ENCODE measurements at regions not wholly inside any gene's neighbourhood (a gene's known extent, or its start where the extent isn't known, plus 50 kb on each side); places are given as distances from the start of the nearest gene placed in this dataset.

DNA sequence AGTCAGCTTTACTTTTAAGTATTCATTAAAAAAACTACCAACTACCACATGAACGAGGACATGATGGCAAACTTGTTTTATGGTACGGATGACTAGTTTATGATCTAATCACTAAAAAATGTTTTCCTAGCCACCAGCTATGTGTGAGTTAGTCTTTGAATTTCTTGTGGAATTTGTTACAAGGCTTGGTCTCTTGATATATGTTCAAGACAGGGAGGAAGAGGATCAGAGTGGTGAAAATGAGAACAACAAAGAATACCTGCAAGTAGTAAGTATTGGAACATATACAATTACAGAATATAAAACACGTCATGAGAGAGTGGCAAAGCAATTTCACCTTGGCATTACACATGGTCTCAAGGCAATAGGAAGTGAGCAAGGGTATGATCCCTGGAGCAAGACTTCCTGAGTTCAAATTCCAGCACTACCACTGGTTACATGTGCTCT is 548.6 kb upstream of the TLE4 start:
- TF ChIP-seq, protein P1, sequence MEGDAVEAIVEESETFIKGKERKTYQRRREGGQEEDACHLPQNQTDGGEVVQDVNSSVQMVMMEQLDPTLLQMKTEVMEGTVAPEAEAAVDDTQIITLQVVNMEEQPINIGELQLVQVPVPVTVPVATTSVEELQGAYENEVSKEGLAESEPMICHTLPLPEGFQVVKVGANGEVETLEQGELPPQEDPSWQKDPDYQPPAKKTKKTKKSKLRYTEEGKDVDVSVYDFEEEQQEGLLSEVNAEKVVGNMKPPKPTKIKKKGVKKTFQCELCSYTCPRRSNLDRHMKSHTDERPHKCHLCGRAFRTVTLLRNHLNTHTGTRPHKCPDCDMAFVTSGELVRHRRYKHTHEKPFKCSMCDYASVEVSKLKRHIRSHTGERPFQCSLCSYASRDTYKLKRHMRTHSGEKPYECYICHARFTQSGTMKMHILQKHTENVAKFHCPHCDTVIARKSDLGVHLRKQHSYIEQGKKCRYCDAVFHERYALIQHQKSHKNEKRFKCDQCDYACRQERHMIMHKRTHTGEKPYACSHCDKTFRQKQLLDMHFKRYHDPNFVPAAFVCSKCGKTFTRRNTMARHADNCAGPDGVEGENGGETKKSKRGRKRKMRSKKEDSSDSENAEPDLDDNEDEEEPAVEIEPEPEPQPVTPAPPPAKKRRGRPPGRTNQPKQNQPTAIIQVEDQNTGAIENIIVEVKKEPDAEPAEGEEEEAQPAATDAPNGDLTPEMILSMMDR (IDR thresholded peaks at IDR 0.05 in 4 of 5, conservative IDR thresholded peaks at IDR 0.05 in 1 of 5): no peak
- TF ChIP-seq POLR2A (IDR thresholded peaks at IDR 0.05): no peak

Data from gastrocnemius medialis (tissue), 4 donors.